Astrocyte of the spinal cord (primary cell): ENCODE measurements at regions not wholly inside any gene's neighbourhood (a gene's known extent, or its start where the extent isn't known, plus 50 kb on each side); places are given as distances from the start of the nearest gene placed in this dataset.

ENCODE experiments used
- DNase-seq: peaks from one replicate; pipeline ENCODE4 v3.0.0; 2011; ENCODE audit warnings: low read depth, low spot score
- H3K4me3 ChIP-seq: 2 replicates; pipeline ENCODE4 v1.5.1; 2011; ENCODE audit warnings: low read depth, mild to moderate bottlenecking, low read length, moderate library complexity
- CTCF ChIP-seq: IDR thresholded peaks from 2 replicates; pipeline ENCODE4 v1.5.1; 2012; ENCODE audit warnings: low read depth, mild to moderate bottlenecking, low read length, inconsistent platforms
- in situ Hi-C: cut with HindIII; loops from 2 replicates; pipeline ENCODE4 v1.10.0; 2017; ENCODE audit warnings: low sequenced_read_pairs

- in situ Hi-C loops, result no loop called here
- no peak overlapping the region for H3K4me3 ChIP-seq
- TF ChIP-seq CTCF, result no peak
- DNase-seq, result peak; percentile 53
Observed at GRCh38 chr20:3312940-3313682, 74.1 kb upstream of the SLC4A11 start.

- no peak overlapping the region for H3K4me3 ChIP-seq
- no peak for DNase-seq
- in situ Hi-C loops, result no loop called here
- no peak for TF ChIP-seq CTCF
Observed at GRCh38 chr20:3311623-3312022, 72.6 kb upstream of the SLC4A11 start.

GRCh38 chr20:3309226-3309625, 70.2 kb upstream of the SLC4A11 start:
- in situ Hi-C loops, result no loop called here
- no peak for DNase-seq
- H3K4me3 ChIP-seq, result no peak overlapping the region
- no peak for TF ChIP-seq CTCF

DNA sequence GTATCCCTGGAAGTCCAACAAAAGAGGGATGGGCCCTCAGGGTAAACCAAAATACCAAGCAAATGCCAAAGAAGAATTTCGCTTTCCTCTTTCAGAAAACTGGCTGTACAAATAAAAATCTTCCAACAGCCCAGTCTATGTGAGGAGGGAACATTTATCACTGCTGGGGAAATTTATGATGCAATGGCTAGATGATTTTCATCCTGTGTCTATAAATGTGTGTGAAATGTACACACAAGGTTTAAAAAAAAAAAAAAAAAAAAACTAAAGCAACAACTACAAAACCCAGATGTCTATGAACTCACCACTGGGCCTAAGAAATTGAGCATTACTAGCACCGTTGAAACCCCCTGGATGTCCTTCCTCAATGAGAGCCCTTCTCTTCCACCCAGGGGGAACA, 68.7 kb upstream of the SLC4A11 start:
- no peak for DNase-seq
- no peak overlapping the region for H3K4me3 ChIP-seq
- TF ChIP-seq CTCF, result no peak
- in situ Hi-C loops, result no loop called here

GRCh38 chr20:3307078-3307477, 68.1 kb upstream of the SLC4A11 start:
- in situ Hi-C loops, result no loop called here
- no peak for TF ChIP-seq CTCF
- no peak for DNase-seq
- H3K4me3 ChIP-seq, result no peak overlapping the region

DNA sequence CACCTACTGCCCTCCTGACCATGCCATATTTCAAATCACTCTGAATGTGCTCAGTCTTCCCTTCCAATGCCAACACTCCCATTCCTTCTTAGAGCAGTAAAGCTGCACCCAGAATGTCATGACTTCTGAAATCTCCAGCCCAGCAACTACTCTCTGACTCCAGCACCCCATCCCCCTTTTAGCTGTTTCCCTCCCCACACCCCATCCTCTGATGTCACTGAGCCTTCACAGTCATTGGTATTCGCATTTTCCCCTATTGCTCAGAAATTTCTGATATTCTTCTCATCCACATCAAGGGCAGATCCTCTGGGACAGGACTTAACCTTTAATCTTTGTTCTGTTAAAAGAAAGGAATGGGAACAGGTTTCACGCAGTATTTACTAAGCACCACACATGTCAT, 67.1 kb upstream of the SLC4A11 start:
- TF ChIP-seq CTCF, result no peak
- no peak for DNase-seq
- in situ Hi-C loops, result no loop called here
- no peak overlapping the region for H3K4me3 ChIP-seq
